Astrocyte (in vitro differentiated cells and primary cell): ENCODE measurements at regions not wholly inside any gene's neighbourhood (a gene's known extent, or its start where the extent isn't known, plus 50 kb on each side); places are given as distances from the start of the nearest gene placed in this dataset.

Source experiments
- EZH2 ChIP-seq: IDR thresholded peaks from 2 replicates; pipeline ENCODE4 v1.6.1; 2012; ENCODE audit warnings: mild to moderate bottlenecking, low read length, inconsistent platforms; ENCODE audit not compliant: insufficient read depth
- TF ChIP-seq, protein P1 (sequence below): IDR thresholded peaks from 2 replicates; pipeline ENCODE4 v1.5.1; 2011; ENCODE audit warnings: low read depth, mild to moderate bottlenecking, inconsistent platforms, low read length, moderate library complexity; ENCODE audit not compliant: insufficient read depth

DNA sequence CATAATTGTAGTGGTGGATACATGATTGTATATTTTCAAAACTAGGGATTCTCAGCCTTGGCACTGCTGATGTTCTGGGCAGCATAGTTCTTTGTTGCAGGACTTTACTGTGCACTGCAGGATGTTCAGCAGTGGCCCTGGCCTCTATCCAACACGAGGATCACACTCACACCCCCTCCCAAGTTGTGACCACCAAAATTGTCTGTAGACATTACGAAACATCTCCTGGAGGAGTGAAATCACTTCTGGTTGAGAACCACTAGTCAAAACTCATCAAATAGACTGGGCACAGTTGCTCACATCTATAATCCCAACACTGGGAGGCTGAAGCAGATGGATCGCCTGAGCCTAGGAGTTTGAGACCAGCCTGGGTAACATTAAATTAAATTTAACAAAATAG lies 123.1 kb upstream of the CDYL start:
- no peak for TF ChIP-seq EZH2
- TF ChIP-seq, protein P1, sequence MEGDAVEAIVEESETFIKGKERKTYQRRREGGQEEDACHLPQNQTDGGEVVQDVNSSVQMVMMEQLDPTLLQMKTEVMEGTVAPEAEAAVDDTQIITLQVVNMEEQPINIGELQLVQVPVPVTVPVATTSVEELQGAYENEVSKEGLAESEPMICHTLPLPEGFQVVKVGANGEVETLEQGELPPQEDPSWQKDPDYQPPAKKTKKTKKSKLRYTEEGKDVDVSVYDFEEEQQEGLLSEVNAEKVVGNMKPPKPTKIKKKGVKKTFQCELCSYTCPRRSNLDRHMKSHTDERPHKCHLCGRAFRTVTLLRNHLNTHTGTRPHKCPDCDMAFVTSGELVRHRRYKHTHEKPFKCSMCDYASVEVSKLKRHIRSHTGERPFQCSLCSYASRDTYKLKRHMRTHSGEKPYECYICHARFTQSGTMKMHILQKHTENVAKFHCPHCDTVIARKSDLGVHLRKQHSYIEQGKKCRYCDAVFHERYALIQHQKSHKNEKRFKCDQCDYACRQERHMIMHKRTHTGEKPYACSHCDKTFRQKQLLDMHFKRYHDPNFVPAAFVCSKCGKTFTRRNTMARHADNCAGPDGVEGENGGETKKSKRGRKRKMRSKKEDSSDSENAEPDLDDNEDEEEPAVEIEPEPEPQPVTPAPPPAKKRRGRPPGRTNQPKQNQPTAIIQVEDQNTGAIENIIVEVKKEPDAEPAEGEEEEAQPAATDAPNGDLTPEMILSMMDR, result no peak
